Spleen (tissue), 7 donors: ENCODE measurements at regions not wholly inside any gene's neighbourhood (a gene's known extent, or its start where the extent isn't known, plus 50 kb on each side); places are given as distances from the start of the nearest gene placed in this dataset.

ENCODE experiments used
- CTCF ChIP-seq, 11 experiments: fragments of 200-600 bp in 7 of 11; fragments of 450-650 bp in 4 of 11; sonication (generic) in 4 of 11; IDR thresholded peaks in 8 of 11; conservative IDR thresholded peaks in 3 of 11; 1 replicate in 7 of 11; 2 replicates in 4 of 11; pipeline versions ENCODE4 v1.4.0 to v1.8.0; 2016 to 2021; ENCODE audit warnings: antibody characterized with exemption in 11 of 11, inconsistent platforms in 4 of 11, mild to moderate bottlenecking in 1 of 11
- POLR2A ChIP-seq, 3 donors: fragments of 450-650 bp; IDR thresholded peaks; one replicate each; pipeline ENCODE4 v1.5.1; 2017; ENCODE audit warnings: antibody characterized with exemption in 3 of 3, mild to moderate bottlenecking in 1 of 3
- POLR2AphosphoS5 ChIP-seq, 3 donors: sonication (generic); formaldehyde crosslinking; IDR thresholded peaks; one replicate each; pipeline ENCODE4 v1.5.1; 2017; ENCODE audit warnings: antibody characterized with exemption in 3 of 3
- donor health status: DM: no; HTN: no; CAD: no; lungs with moderate emphysema.
- donor health status: DM: no; HTN: no; CAD: no.
- donor health status: DM: no; HTN: no; CAD: no.

GRCh38 chr3:150172356-150172755, 201.7 kb upstream of the PFN2 start:
- TF ChIP-seq CTCF (IDR thresholded peaks at IDR 0.05 in 8 of 11, conservative IDR thresholded peaks at IDR 0.05 in 3 of 11): no peak
- no peak for TF ChIP-seq POLR2A (IDR thresholded peaks at IDR 0.05)
- TF ChIP-seq POLR2AphosphoS5 (IDR thresholded peaks at IDR 0.05): no peak
